ENCODE measurements at regions not wholly inside any gene's neighbourhood (a gene's known extent, or its start where the extent isn't known, plus 50 kb on each side); places are given as distances from the start of the nearest gene placed in this dataset.
"Not testable (repeated sequence)": the region's sequence is repeated elsewhere in the genome, so short reads cannot be mapped to it uniquely, and the experiment has no call there.

GRCh38 chr14:106651016-106651415, 1124.6 kb downstream of the TMEM121 start:
- H3K9me2 ChIP-seq (ENCODE audit: insufficient read depth): no peaks in the 10 kb centered on the region
- H3K9me3 ChIP-seq (ENCODE audit: low read depth): no peaks in the 10 kb centered on the region
- TF ChIP-seq EZH2phosphoT487 (IDR thresholded peaks at IDR 0.05; ENCODE audit: insufficient read depth, low read depth): no peak
- H3K4me3 ChIP-seq: no peak overlapping the region
- H3K79me2 ChIP-seq (ENCODE audit: insufficient read depth): no peaks in the 10 kb centered on the region
- WGBS, 2 experiments (ENCODE audit: low coverage in 1 of 2, low lambda C conversion rate in 2 of 2, missing lambda C conversion rate in 2 of 2): 0% methylated on average over 1 of the region's 1 CpG
- no peak for DNase-seq
- no peak overlapping the region for H3K4me2 ChIP-seq (ENCODE audit: unreplicated experiment)
- no peaks in the 10 kb centered on the region for H3K4me1 ChIP-seq (ENCODE audit: insufficient read depth)
- no peaks in the 10 kb centered on the region for H3K27me3 ChIP-seq (replicated peaks; ENCODE audit: insufficient read depth)
- no peaks in the 10 kb centered on the region for H3K36me3 ChIP-seq (ENCODE audit: low read depth)
- H2AFZ ChIP-seq: no peak overlapping the region
- H3F3A ChIP-seq (ENCODE audit: insufficient read depth): no peaks in the 10 kb centered on the region
- H3K9ac ChIP-seq: no peak overlapping the region
- no peak overlapping the region for H3K27ac ChIP-seq
- H4K20me1 ChIP-seq (ENCODE audit: insufficient read depth): no peaks in the 10 kb centered on the region
- in situ Hi-C loops (cut with MboI): no loop called here

- no peaks in the 10 kb centered on the region for H3K9me2 ChIP-seq (ENCODE audit: insufficient read depth)
- no peaks in the 10 kb centered on the region for H3K27me3 ChIP-seq (replicated peaks; ENCODE audit: insufficient read depth)
- H4K20me1 ChIP-seq (ENCODE audit: insufficient read depth): no peaks in the 10 kb centered on the region
- 22 to 28% methylated on average over 2 of the region's 2 CpGs for WGBS, 2 experiments (ENCODE audit: low coverage in 1 of 2, low lambda C conversion rate in 2 of 2, missing lambda C conversion rate in 2 of 2)
- H3K27ac ChIP-seq: no peak overlapping the region
- no peak overlapping the region for H2AFZ ChIP-seq
- H3K4me3 ChIP-seq: no peak overlapping the region
- H3K79me2 ChIP-seq (ENCODE audit: insufficient read depth): no peaks in the 10 kb centered on the region
- no peaks in the 10 kb centered on the region for H3F3A ChIP-seq (ENCODE audit: insufficient read depth)
- H3K9ac ChIP-seq: no peak overlapping the region
- no peaks in the 10 kb centered on the region for H3K9me3 ChIP-seq (ENCODE audit: low read depth)
- no peak overlapping the region for H3K4me2 ChIP-seq (ENCODE audit: unreplicated experiment)
- in situ Hi-C loops (cut with MboI): no loop called here
- H3K4me1 ChIP-seq (ENCODE audit: insufficient read depth): no peaks in the 10 kb centered on the region
- DNase-seq: no peak
- H3K36me3 ChIP-seq (ENCODE audit: low read depth): no peaks in the 10 kb centered on the region
- TF ChIP-seq EZH2 (IDR thresholded peaks at IDR 0.05; ENCODE audit: insufficient read depth, poor library complexity, severe bottlenecking): no peak
- TF ChIP-seq EZH2phosphoT487 (IDR thresholded peaks at IDR 0.05; ENCODE audit: insufficient read depth, low read depth): no peak
Observed at GRCh38 chr14:106652494-106652893, 1126.1 kb downstream of the TMEM121 start.

- Histone ChIP-seq H3K36me3 (ENCODE audit: low read depth) (no peaks in the 10 kb centered on the region), H3K4me3 (no peak overlapping the region), H3K27me3 (replicated peaks; ENCODE audit: insufficient read depth) (no peaks in the 10 kb centered on the region), H3K9me2 (ENCODE audit: insufficient read depth) (no peaks in the 10 kb centered on the region), H3K27ac (no peak overlapping the region), H3K9ac (no peak overlapping the region), H3K4me1 (ENCODE audit: insufficient read depth) (no peaks in the 10 kb centered on the region), H2AFZ (no peak overlapping the region), H3K4me2 (ENCODE audit: unreplicated experiment) (no peak overlapping the region), H3K9me3 (ENCODE audit: low read depth) (no peaks in the 10 kb centered on the region), H3F3A (ENCODE audit: insufficient read depth) (no peaks in the 10 kb centered on the region), H4K20me1 (ENCODE audit: insufficient read depth) (no peaks in the 10 kb centered on the region), H3K79me2 (ENCODE audit: insufficient read depth) (no peaks in the 10 kb centered on the region)
- DNase-seq: no peak
- 30 to 33% methylated on average over 8 of the region's 8 CpGs for WGBS, 2 experiments (ENCODE audit: low coverage in 1 of 2, low lambda C conversion rate in 2 of 2, missing lambda C conversion rate in 2 of 2)
- in situ Hi-C loops (cut with MboI): no loop called here
- TF ChIP-seq EZH2phosphoT487 (IDR thresholded peaks at IDR 0.05; ENCODE audit: insufficient read depth, low read depth): no peak
- TF ChIP-seq EZH2 (IDR thresholded peaks at IDR 0.05; ENCODE audit: insufficient read depth, poor library complexity, severe bottlenecking): no peak
Observed at GRCh38 chr14:106657460-106657859, 1131.1 kb downstream of the TMEM121 start.

GRCh38 chr14:106658066-106658860, 1131.9 kb downstream of the TMEM121 start:
- H3K9me2 ChIP-seq (ENCODE audit: insufficient read depth); H3K9ac ChIP-seq; H3K4me1 ChIP-seq (ENCODE audit: insufficient read depth); H3F3A ChIP-seq (ENCODE audit: insufficient read depth); in situ Hi-C loops (cut with MboI); H3K9me3 ChIP-seq (ENCODE audit: low read depth); H3K36me3 ChIP-seq (ENCODE audit: low read depth); H3K4me3 ChIP-seq; DNase-seq; H3K27ac ChIP-seq; H2AFZ ChIP-seq; H4K20me1 ChIP-seq (ENCODE audit: insufficient read depth); H3K79me2 ChIP-seq (ENCODE audit: insufficient read depth); H3K4me2 ChIP-seq (ENCODE audit: unreplicated experiment); H3K27me3 ChIP-seq (replicated peaks; ENCODE audit: insufficient read depth): not testable (repeated sequence)
- WGBS, 2 experiments (ENCODE audit: low coverage in 1 of 2, low lambda C conversion rate in 2 of 2, missing lambda C conversion rate in 2 of 2): 12 to 13% methylated on average over 7 of the region's 7 CpGs

- H3K27me3 ChIP-seq (replicated peaks; ENCODE audit: insufficient read depth); H3K79me2 ChIP-seq (ENCODE audit: insufficient read depth); H3K9ac ChIP-seq; H3K4me3 ChIP-seq; H3K36me3 ChIP-seq (ENCODE audit: low read depth); H3K9me2 ChIP-seq (ENCODE audit: insufficient read depth); in situ Hi-C loops (cut with MboI); H4K20me1 ChIP-seq (ENCODE audit: insufficient read depth); H3K27ac ChIP-seq; H3K9me3 ChIP-seq (ENCODE audit: low read depth); H3K4me1 ChIP-seq (ENCODE audit: insufficient read depth); H2AFZ ChIP-seq; H3F3A ChIP-seq (ENCODE audit: insufficient read depth); H3K4me2 ChIP-seq (ENCODE audit: unreplicated experiment): not testable (repeated sequence)
- WGBS, 2 experiments (ENCODE audit: low coverage in 1 of 2, low lambda C conversion rate in 2 of 2, missing lambda C conversion rate in 2 of 2): 18 to 25% methylated on average over 4 of the region's 4 CpGs
- peak; percentile 7 for DNase-seq
Observed at GRCh38 chr14:106661561-106661960, 1135.2 kb downstream of the TMEM121 start.
